ENCODE measurements at regions not wholly inside any gene's neighbourhood (a gene's known extent, or its start where the extent isn't known, plus 50 kb on each side); places are given as distances from the start of the nearest gene placed in this dataset.

DNA sequence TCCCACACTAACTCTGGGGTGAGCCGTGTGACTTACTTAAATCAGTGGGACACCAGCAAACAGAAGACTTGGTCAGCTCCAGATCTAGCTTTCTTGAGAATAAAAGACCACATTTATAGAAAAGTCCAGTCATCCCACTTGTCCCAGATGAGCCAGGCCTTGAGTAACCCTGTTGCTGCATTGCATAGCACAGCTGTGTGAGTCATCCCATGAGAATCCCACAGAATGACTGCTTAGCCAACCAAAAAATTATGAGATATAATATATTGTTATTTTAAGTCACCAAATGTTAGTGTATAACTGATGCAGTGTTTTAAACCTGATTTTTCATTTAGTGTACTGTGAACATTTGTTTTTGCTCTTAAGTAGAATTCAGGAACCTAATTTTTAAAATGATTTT is 94.2 kb upstream of the FSHR start:
- DNase-seq, result no peak

GRCh38 chr2:49241991-49242390 is 87.7 kb upstream of the FSHR start:
- no peak for DNase-seq

DNA sequence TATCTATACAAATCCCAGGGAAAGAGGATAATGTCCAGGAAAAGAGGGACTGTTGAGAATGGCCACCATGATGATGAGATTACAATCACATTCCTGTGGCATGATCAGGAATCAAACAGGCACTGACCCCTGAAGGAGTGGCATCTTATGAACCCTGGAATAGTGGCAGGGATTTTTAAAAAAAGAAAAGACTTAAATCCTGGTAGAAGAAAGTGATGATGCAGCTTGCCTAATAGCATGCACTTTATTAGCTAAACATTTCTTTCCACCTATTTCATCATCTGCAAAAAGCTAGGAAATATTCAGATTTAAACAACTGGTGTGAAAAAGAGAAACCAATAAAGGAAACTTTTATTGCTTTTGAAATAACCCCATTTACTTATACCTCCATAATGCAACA is 87.2 kb upstream of the FSHR start:
- DNase-seq, result no peak

DNA sequence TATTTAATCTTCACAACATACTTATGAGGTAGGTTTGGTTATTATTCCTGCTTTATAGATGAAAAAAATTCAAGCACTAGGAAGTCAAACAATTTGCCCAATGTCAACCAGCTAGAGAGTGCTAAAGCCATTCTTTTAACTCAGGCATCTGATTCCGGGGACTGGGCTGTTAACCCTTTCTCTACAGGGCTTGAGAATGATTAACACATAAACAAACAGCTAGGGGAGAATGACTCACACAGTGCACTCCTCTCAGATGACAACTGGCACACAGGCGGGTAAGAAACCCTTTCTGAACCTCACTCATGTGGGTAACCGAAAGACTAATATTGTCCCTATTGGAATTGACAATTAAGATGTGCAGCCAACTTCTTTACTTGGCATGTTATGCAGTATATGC is 86.3 kb upstream of the FSHR start:
- no peak for DNase-seq

DNA sequence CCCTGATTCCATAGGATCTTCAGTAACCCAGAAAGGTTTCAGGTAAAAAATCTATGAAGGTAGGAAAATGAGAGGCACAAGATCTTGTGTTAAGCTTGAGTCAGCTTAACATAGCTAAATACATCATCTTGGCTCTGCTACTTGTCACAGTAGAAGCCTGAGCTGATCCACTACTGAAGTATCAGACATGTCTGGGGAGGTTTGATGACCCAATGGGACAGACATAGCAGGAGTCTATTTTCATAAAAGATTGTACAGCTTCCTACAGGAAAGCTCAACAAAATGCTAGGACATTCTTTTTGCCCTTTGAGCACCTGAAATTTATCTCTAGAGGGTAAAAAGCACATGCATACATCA is 84.3 kb upstream of the FSHR start:
- no peak for DNase-seq

GRCh38 chr2:49237867-49238603 is 83.7 kb upstream of the FSHR start:
- no peak for DNase-seq

DNA sequence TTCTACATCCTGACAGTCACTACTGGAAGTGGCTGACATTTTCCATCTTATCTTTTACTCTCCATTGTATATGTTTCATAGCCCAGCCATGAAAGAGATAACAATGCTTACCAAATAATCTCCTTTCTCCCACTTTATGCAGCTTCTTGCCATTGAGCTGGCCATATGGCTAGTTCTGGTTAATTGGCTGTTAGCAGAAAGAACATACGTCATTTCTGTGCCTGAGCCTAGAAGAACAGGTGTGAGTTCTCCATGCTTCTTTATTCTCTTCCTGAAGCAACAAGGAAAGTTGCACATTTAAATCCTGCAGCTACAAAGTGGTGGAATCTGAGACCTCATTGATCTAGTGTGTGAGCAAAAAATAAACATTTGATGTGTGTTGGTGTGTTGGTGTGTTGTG is 82.0 kb upstream of the FSHR start:
- DNase-seq, result peak; percentile 40

DNA sequence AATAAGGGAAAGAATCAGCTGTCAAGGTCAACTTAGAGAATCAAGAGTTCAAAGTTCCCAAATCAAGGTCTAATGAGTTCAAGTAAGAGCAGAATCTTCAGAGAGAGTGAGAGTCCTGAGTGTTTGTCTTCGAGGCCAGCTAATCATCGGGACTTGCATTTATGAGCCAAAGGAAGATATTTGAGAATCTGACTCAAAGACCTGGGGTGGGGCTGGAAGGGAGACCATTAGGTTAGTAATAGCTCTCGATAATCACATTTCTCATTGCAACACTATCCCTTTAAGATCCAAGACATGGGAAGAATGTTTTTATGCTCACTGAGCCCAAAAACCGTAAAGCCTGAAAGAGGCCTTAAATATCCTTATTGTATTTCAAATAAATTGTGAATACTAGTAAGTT is 72.0 kb upstream of the FSHR start:
- DNase-seq, result no peak

DNA sequence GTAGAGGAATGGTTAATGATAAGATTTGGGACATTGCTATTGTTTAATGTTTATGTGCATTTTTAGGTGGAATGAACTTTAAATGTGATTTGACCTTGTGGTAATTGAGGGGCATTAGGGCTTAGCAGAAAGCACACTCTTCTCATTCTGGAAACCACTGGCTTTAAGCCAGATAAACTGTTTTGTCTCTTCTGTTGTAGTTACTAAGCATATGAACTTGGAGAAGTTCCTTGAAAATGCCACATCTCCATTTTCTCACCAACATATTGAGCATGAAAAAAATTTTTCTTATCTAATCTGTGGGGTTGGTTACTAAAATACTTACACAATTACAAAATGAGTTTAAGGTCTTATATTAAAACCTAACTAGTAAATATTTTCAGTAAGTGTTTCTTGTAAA is 70.8 kb upstream of the FSHR start:
- no peak for DNase-seq

DNA sequence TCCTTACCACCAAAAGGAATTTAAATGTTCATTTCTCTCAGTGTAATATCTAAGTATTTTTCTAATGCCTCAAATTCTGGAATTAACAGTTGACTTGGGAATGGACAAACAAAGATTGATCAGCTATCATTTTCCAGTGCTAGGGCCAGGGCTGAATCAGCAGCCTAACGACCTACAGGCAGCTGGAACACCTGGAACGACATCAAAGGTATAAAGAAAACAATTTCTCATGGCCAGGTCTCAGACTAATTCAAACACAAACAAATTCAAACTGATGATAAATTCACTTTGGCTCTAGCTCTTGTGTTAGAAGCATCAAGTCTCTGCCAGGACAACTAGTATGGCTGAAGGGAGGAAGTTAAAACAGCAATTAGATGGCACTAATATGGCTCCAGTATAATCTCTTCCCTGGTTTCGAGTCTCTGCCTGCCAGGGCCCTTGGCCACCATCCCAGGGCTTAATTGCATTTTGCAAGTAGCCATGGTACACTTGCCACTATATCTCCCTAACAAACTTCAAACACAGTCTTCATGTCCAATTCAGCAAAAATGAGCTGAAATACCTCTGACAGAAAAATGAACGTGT is 70.2 kb upstream of the FSHR start:
- DNase-seq, result no peak

DNA sequence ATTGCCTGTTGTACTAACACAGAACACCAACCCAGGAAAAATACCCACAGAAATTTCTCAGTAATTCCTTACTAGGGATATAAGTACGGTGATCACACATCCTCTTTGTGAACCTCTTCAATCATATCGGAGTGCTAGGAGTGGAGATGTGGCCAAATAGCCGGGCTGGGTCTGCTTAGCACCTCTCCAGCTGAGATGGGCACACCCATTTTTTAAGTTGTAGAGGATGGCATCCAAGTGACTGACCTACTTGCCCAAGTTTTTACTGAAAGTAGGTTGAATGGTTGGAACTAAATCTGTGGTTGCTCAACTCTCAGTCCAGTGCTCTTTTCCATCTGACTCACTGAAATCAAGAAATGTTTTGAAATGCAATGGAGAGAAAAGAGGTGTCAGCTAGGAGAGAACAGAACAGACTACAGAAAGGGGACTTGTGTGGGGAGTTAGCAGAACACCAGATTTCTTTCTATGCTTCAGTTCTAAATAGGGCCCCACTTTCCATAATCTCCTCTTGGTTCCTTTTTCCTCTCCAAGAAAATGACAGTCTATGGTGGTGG is 68.7 kb upstream of the FSHR start:
- no peak for DNase-seq

GRCh38 chr2:49219741-49220140 is 65.4 kb upstream of the FSHR start:
- DNase-seq, result no peak

GRCh38 chr2:49210191-49210590 is 55.9 kb upstream of the FSHR start:
- DNase-seq, result no peak

DNA sequence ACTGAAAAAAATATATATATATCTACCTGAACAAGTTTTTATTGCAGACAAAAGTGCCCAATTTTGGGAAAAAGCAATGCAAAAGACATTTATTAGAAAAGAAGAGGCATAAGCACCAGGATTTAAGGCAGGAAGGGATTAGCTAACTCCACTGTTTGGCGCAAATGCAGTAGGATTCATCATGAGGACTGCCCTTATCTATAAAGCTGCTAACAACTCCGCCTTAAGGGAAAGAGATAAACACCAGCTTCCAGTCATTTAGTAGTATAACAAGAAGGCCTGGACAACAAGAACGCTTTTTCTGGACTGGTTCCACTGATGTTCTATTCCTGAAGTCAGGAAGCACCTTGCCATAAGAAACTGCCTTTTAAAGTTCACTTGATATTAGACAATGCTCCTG is 52.9 kb upstream of the FSHR start:
- no peak for DNase-seq

Data from NCI-H524 treated with DMSO at 0.1 percent for 48 hours (cell line).